IMR-90 (cell line): ENCODE measurements at regions not wholly inside any gene's neighbourhood (a gene's known extent, or its start where the extent isn't known, plus 50 kb on each side); places are given as distances from the start of the nearest gene placed in this dataset.

Experiments used
- BHLHE40 ChIP-seq: fragments of 150-350 bp; IDR thresholded peaks from 2 replicates; pipeline ENCODE4 v1.6.1; 2016; ENCODE audit warnings: mild to moderate bottlenecking, low read depth, low read length
- CHD1 ChIP-seq: IDR thresholded peaks from 2 replicates; pipeline ENCODE4 v1.6.1; 2012; ENCODE audit warnings: low read depth, low read length, improper control_type of control experiment
- CTCF ChIP-seq: conservative IDR thresholded peaks from 2 replicates; pipeline ENCODE4 v1.5.1; 2012; ENCODE audit warnings: mild to moderate bottlenecking, low read depth, low read length, improper control_type of control experiment
- ELK1 ChIP-seq: fragments of 150-350 bp; IDR thresholded peaks from 2 replicates; pipeline ENCODE4 v1.6.1; 2016; ENCODE audit warnings: low read depth, mild to moderate bottlenecking, low read length, moderate library complexity, borderline replicate concordance
- FOS ChIP-seq: fragments of 150-350 bp; IDR thresholded peaks from 2 replicates; pipeline ENCODE4 v1.6.1; 2016; ENCODE audit warnings: low read depth, low read length
- MAFK ChIP-seq: IDR thresholded peaks from 2 replicates; pipeline ENCODE4 v1.6.1; 2012; ENCODE audit warnings: low read depth, low read length, improper control_type of control experiment
- MAZ ChIP-seq: IDR thresholded peaks from 2 replicates; pipeline ENCODE4 v1.6.1; 2012; ENCODE audit warnings: low read depth, mild to moderate bottlenecking, low read length, improper control_type of control experiment, moderate library complexity, borderline replicate concordance
- MXI1 ChIP-seq: IDR thresholded peaks from 2 replicates; pipeline ENCODE4 v1.6.1; 2012; ENCODE audit warnings: low read depth, mild to moderate bottlenecking, low read length, moderate library complexity, borderline replicate concordance
- POLR2A ChIP-seq: IDR thresholded peaks from 2 replicates; pipeline ENCODE4 v1.6.1; 2012; ENCODE audit warnings: mild to moderate bottlenecking, low read depth, low read length
- RAD21 ChIP-seq: IDR thresholded peaks from 2 replicates; pipeline ENCODE4 v1.6.1; 2012; ENCODE audit warnings: low read length, improper control_type of control experiment
- RCOR1 ChIP-seq: IDR thresholded peaks from 2 replicates; pipeline ENCODE4 v1.6.1; 2012; ENCODE audit warnings: mild to moderate bottlenecking, low read length, improper control_type of control experiment; ENCODE audit not compliant: insufficient replicate concordance
- RFX5 ChIP-seq: IDR thresholded peaks from 2 replicates; pipeline ENCODE4 v1.8.0; 2012; ENCODE audit warnings: low read depth, mild to moderate bottlenecking, low read length, moderate library complexity
- SMC3 ChIP-seq: fragments of 150-350 bp; IDR thresholded peaks from 2 replicates; pipeline ENCODE4 v1.6.1; 2016; ENCODE audit warnings: low read depth, mild to moderate bottlenecking, antibody characterized with exemption, low read length, moderate library complexity
- USF2 ChIP-seq: fragments of 150-350 bp; IDR thresholded peaks from 2 replicates; pipeline ENCODE4 v1.6.1; 2017; ENCODE audit warnings: mild to moderate bottlenecking, antibody characterized with exemption, low read length, low read depth

- TF ChIP-seq POLR2A, result no peak
- no peak for TF ChIP-seq BHLHE40
- TF ChIP-seq CTCF, result no peak
- no peak for TF ChIP-seq FOS
- no peak for TF ChIP-seq MXI1
- no peak for TF ChIP-seq MAFK
- no peak for TF ChIP-seq RAD21
- no peak for TF ChIP-seq RFX5
- TF ChIP-seq SMC3, result no peak
- no peak for TF ChIP-seq CHD1
- TF ChIP-seq MAZ, result no peak
- TF ChIP-seq ELK1, result no peak
- TF ChIP-seq USF2, result no peak
- no peak for TF ChIP-seq RCOR1
Observed at GRCh38 chr17:79249929-79250521, 175.4 kb downstream of the ENGASE start.
